ENCODE measurements at regions not wholly inside any gene's neighbourhood (a gene's known extent, or its start where the extent isn't known, plus 50 kb on each side); places are given as distances from the start of the nearest gene placed in this dataset.
"Not testable (repeated sequence)": the region's sequence is repeated elsewhere in the genome, so short reads cannot be mapped to it uniquely, and the experiment has no call there.

- DNase-seq; H3K4me3 ChIP-seq (ENCODE audit: low read length in 2 of 2); H3K27me3 ChIP-seq (ENCODE audit: control insufficient read depth in 1 of 2, insufficient read depth in 2 of 2, low read length in 1 of 2); H3K27ac ChIP-seq (ENCODE audit: low read depth in 1 of 2, low read length in 2 of 2); H3K4me1 ChIP-seq (ENCODE audit: control insufficient read depth in 1 of 2, insufficient read depth in 2 of 2, low read length in 2 of 2); intact Hi-C loops (cut with DNase I); ATAC-seq (ENCODE audit: low FRiP score); H3K9me3 ChIP-seq (ENCODE audit: control insufficient read depth, low read length); H3K36me3 ChIP-seq (ENCODE audit: control insufficient read depth in 1 of 2, insufficient read depth in 2 of 2, low read length in 1 of 2): not testable (repeated sequence)
These were observed 358.9 kb upstream of the KCND2 start for GRCh38 chr7:119914119-119914518.

GRCh38 chr7:119916501-119916900, 356.5 kb upstream of the KCND2 start:
- Histone ChIP-seq H3K9me3 (ENCODE audit: control insufficient read depth, low read length) (no peaks in the 10 kb centered on the region), H3K27me3 (ENCODE audit: control insufficient read depth in 1 of 2, insufficient read depth in 2 of 2, low read length in 1 of 2) (no peaks in the 10 kb centered on the region), H3K27ac (ENCODE audit: low read depth in 1 of 2, low read length in 2 of 2) (no peak overlapping the region), H3K36me3 (ENCODE audit: control insufficient read depth in 1 of 2, insufficient read depth in 2 of 2, low read length in 1 of 2) (no peaks in the 10 kb centered on the region), H3K4me3 (ENCODE audit: low read length in 2 of 2) (no peak overlapping the region), H3K4me1 (ENCODE audit: control insufficient read depth in 1 of 2, insufficient read depth in 2 of 2, low read length in 2 of 2) (no peaks in the 10 kb centered on the region)
- intact Hi-C loops (cut with DNase I), result no loop called here
- WGBS, 2 donors, result 90 to 96% methylated on average over 1 of the region's 1 CpG
- no peak for ATAC-seq (ENCODE audit: low FRiP score)
- DNase-seq, result no peak

- Histone ChIP-seq H3K36me3 (ENCODE audit: control insufficient read depth in 1 of 2, insufficient read depth in 2 of 2, low read length in 1 of 2) (no peaks in the 10 kb centered on the region), H3K27ac (ENCODE audit: low read depth in 1 of 2, low read length in 2 of 2) (no peak overlapping the region), H3K4me1 (ENCODE audit: control insufficient read depth in 1 of 2, insufficient read depth in 2 of 2, low read length in 2 of 2) (no peaks in the 10 kb centered on the region), H3K4me3 (ENCODE audit: low read length in 2 of 2) (no peak overlapping the region), H3K9me3 (ENCODE audit: control insufficient read depth, low read length) (no peaks in the 10 kb centered on the region), H3K27me3 (ENCODE audit: control insufficient read depth in 1 of 2, insufficient read depth in 2 of 2, low read length in 1 of 2) (no peaks in the 10 kb centered on the region)
- 78 to 82% methylated on average over 1 of the region's 1 CpG for WGBS, 2 donors
- ATAC-seq (ENCODE audit: low FRiP score) (no peak), DNase-seq (no peak)
- intact Hi-C loops (cut with DNase I), result no loop called here
These were observed 354.8 kb upstream of the KCND2 start for GRCh38 chr7:119918185-119918584.

- no peaks in the 10 kb centered on the region for H3K36me3 ChIP-seq (ENCODE audit: control insufficient read depth in 1 of 2, insufficient read depth in 2 of 2, low read length in 1 of 2)
- H3K27me3 ChIP-seq (ENCODE audit: control insufficient read depth in 1 of 2, insufficient read depth in 2 of 2, low read length in 1 of 2), result no peaks in the 10 kb centered on the region
- H3K27ac ChIP-seq (ENCODE audit: low read depth in 1 of 2, low read length in 2 of 2), result no peak overlapping the region
- no peak overlapping the region for H3K4me3 ChIP-seq (ENCODE audit: low read length in 2 of 2)
- H3K4me1 ChIP-seq (ENCODE audit: control insufficient read depth in 1 of 2, insufficient read depth in 2 of 2, low read length in 2 of 2), result no peaks in the 10 kb centered on the region
- no peak for ATAC-seq (ENCODE audit: low FRiP score)
- no peak for DNase-seq
- intact Hi-C loops (cut with DNase I), result no loop called here
- H3K9me3 ChIP-seq (ENCODE audit: control insufficient read depth, low read length), result no peaks in the 10 kb centered on the region
These were observed 353.0 kb upstream of the KCND2 start for GRCh38 chr7:119919986-119920385.

GRCh38 chr7:119925581-119926289, 347.2 kb upstream of the KCND2 start:
- H3K9me3 ChIP-seq (ENCODE audit: control insufficient read depth, low read length), result no peaks in the 10 kb centered on the region
- DNase-seq (no peak), ATAC-seq (ENCODE audit: low FRiP score) (no peak)
- H3K4me1 ChIP-seq (ENCODE audit: control insufficient read depth in 1 of 2, insufficient read depth in 2 of 2, low read length in 2 of 2), result no peaks in the 10 kb centered on the region
- intact Hi-C loops (cut with DNase I), result no loop called here
- WGBS, 2 donors, result 55 to 64% methylated on average over 5 of the region's 5 CpGs
- no peak overlapping the region for H3K4me3 ChIP-seq (ENCODE audit: low read length in 2 of 2)
- H3K27ac ChIP-seq (ENCODE audit: low read depth in 1 of 2, low read length in 2 of 2), result no peak overlapping the region
- H3K27me3 ChIP-seq (ENCODE audit: control insufficient read depth in 1 of 2, insufficient read depth in 2 of 2, low read length in 1 of 2), result peaks cover 0 to 1% of the 10 kb centered on the region in 2 donors
- no peaks in the 10 kb centered on the region for H3K36me3 ChIP-seq (ENCODE audit: control insufficient read depth in 1 of 2, insufficient read depth in 2 of 2, low read length in 1 of 2)

- Histone ChIP-seq H3K36me3 (ENCODE audit: control insufficient read depth in 1 of 2, insufficient read depth in 2 of 2, low read length in 1 of 2) (no peaks in the 10 kb centered on the region), H3K27me3 (ENCODE audit: control insufficient read depth in 1 of 2, insufficient read depth in 2 of 2, low read length in 1 of 2) (peaks cover 0 to 1% of the 10 kb centered on the region in 2 donors), H3K9me3 (ENCODE audit: control insufficient read depth, low read length) (no peaks in the 10 kb centered on the region), H3K27ac (ENCODE audit: low read depth in 1 of 2, low read length in 2 of 2) (no peak overlapping the region), H3K4me3 (ENCODE audit: low read length in 2 of 2) (no peak overlapping the region), H3K4me1 (ENCODE audit: control insufficient read depth in 1 of 2, insufficient read depth in 2 of 2, low read length in 2 of 2) (no peaks in the 10 kb centered on the region)
- intact Hi-C loops (cut with DNase I), result loop anchor here in 1 of 2 donors (5.0 kb wide), 1 partner anchor 492 kb away; no protein-coding TSS in a partner anchor
- 81 to 83% methylated on average over 3 of the region's 3 CpGs for WGBS, 2 donors
- ATAC-seq (ENCODE audit: low FRiP score) (no peak), DNase-seq (no peak)
These were observed 343.1 kb upstream of the KCND2 start for GRCh38 chr7:119929891-119930290.

GRCh38 chr7:119931230-119931824, 341.6 kb upstream of the KCND2 start:
- WGBS, 2 donors, result 85 to 92% methylated on average over 1 of the region's 1 CpG
- ATAC-seq (ENCODE audit: low FRiP score) (no peak), DNase-seq (no peak)
- no peaks in the 10 kb centered on the region for H3K9me3 ChIP-seq (ENCODE audit: control insufficient read depth, low read length)
- no peak overlapping the region for H3K27ac ChIP-seq (ENCODE audit: low read depth in 1 of 2, low read length in 2 of 2)
- H3K36me3 ChIP-seq (ENCODE audit: control insufficient read depth in 1 of 2, insufficient read depth in 2 of 2, low read length in 1 of 2), result no peaks in the 10 kb centered on the region
- intact Hi-C loops (cut with DNase I), result loop anchor here in 1 of 2 donors (5.0 kb wide), 1 partner anchor 491 kb away; no protein-coding TSS in a partner anchor
- H3K27me3 ChIP-seq (ENCODE audit: control insufficient read depth in 1 of 2, insufficient read depth in 2 of 2, low read length in 1 of 2), result peaks cover 0 to 1% of the 10 kb centered on the region in 2 donors
- no peaks in the 10 kb centered on the region for H3K4me1 ChIP-seq (ENCODE audit: control insufficient read depth in 1 of 2, insufficient read depth in 2 of 2, low read length in 2 of 2)
- no peak overlapping the region for H3K4me3 ChIP-seq (ENCODE audit: low read length in 2 of 2)

GRCh38 chr7:119935418-119936025, 337.5 kb upstream of the KCND2 start:
- Histone ChIP-seq H3K27ac (ENCODE audit: low read depth in 1 of 2, low read length in 2 of 2) (no peak overlapping the region), H3K9me3 (ENCODE audit: control insufficient read depth, low read length) (no peaks in the 10 kb centered on the region), H3K36me3 (ENCODE audit: control insufficient read depth in 1 of 2, insufficient read depth in 2 of 2, low read length in 1 of 2) (no peaks in the 10 kb centered on the region), H3K27me3 (ENCODE audit: control insufficient read depth in 1 of 2, insufficient read depth in 2 of 2, low read length in 1 of 2) (no peaks in the 10 kb centered on the region), H3K4me3 (ENCODE audit: low read length in 2 of 2) (no peak overlapping the region), H3K4me1 (ENCODE audit: control insufficient read depth in 1 of 2, insufficient read depth in 2 of 2, low read length in 2 of 2) (no peaks in the 10 kb centered on the region)
- ATAC-seq (ENCODE audit: low FRiP score) (no peak), DNase-seq (no peak)
- WGBS, 2 donors, result 16 to 21% methylated on average over 4 of the region's 4 CpGs
- intact Hi-C loops (cut with DNase I), result loop anchor here (2.0 kb wide), 2 partner anchors 335 to 337 kb away; partner anchors contain the start of gene KCND2 (in 1 of the 2)

- H3K4me1 ChIP-seq (ENCODE audit: control insufficient read depth in 1 of 2, insufficient read depth in 2 of 2, low read length in 2 of 2), result no peaks in the 10 kb centered on the region
- H3K27me3 ChIP-seq (ENCODE audit: control insufficient read depth in 1 of 2, insufficient read depth in 2 of 2, low read length in 1 of 2), result no peaks in the 10 kb centered on the region
- ATAC-seq (ENCODE audit: low FRiP score) (no peak), DNase-seq (no peak)
- intact Hi-C loops (cut with DNase I), result loop anchor here in 1 of 2 donors (2.0 kb wide), 1 partner anchor 334 kb away; no protein-coding TSS in a partner anchor
- H3K27ac ChIP-seq (ENCODE audit: low read depth in 1 of 2, low read length in 2 of 2), result no peak overlapping the region
- H3K4me3 ChIP-seq (ENCODE audit: low read length in 2 of 2), result no peak overlapping the region
- no peaks in the 10 kb centered on the region for H3K9me3 ChIP-seq (ENCODE audit: control insufficient read depth, low read length)
- no peaks in the 10 kb centered on the region for H3K36me3 ChIP-seq (ENCODE audit: control insufficient read depth in 1 of 2, insufficient read depth in 2 of 2, low read length in 1 of 2)
- 78 to 83% methylated on average over 2 of the region's 2 CpGs for WGBS, 2 donors
These were observed 336.1 kb upstream of the KCND2 start for GRCh38 chr7:119936836-119937235.

Data from aorta (tissue), 5 donors.